GM23338 (cell line): ENCODE measurements at regions not wholly inside any gene's neighbourhood (a gene's known extent, or its start where the extent isn't known, plus 50 kb on each side); places are given as distances from the start of the nearest gene placed in this dataset.

ENCODE experiments used
- CREB1 ChIP-seq: fragments of 250-450 bp; sonication (Bioruptor Pico); IDR thresholded peaks from 2 replicates; pipeline ENCODE4 v1.5.0; 2020; ENCODE audit warnings: low read depth, mild to moderate bottlenecking, moderate library complexity
- EZH2 ChIP-seq: fragments of 200-600 bp; sonication (generic); IDR thresholded peaks from one replicate; pipeline ENCODE4 v1.8.0; 2017; ENCODE audit warnings: antibody characterized with exemption, mild to moderate bottlenecking, low read depth; ENCODE audit not compliant: unreplicated experiment
- EZH2phosphoT487 ChIP-seq: fragments of 200-600 bp; sonication (generic); IDR thresholded peaks from one replicate; pipeline ENCODE4 v1.8.1; 2018; ENCODE audit warnings: antibody characterized with exemption; ENCODE audit not compliant: unreplicated experiment
- POLR2AphosphoS5 ChIP-seq: IDR thresholded peaks from 2 replicates; pipeline ENCODE4 v1.6.1; 2016; ENCODE audit warnings: antibody characterized with exemption, low read depth
- ZNF114 ChIP-seq: fragments of 250-450 bp; sonication (Bioruptor Pico); IDR thresholded peaks from 2 replicates; pipeline ENCODE4 v1.5.0; 2020; ENCODE audit warnings: mild to moderate bottlenecking, moderate library complexity
- TF ChIP-seq, protein P1 (sequence below), 2 experiments: fragments of 200-600 bp in 1 of 2; sonication (generic) in 1 of 2; conservative IDR thresholded peaks; 2 replicates each; pipeline versions ENCODE4 v1.5.1 to v1.6.1; 2016 to 2017; ENCODE audit warnings: antibody characterized with exemption in 2 of 2, low read depth in 2 of 2, mild to moderate bottlenecking in 2 of 2, moderate library complexity in 1 of 2
- TF ChIP-seq, protein P2 (sequence below): IDR thresholded peaks from one replicate; pipeline ENCODE4 v1.6.1; 2018; ENCODE audit warnings: antibody characterized with exemption; ENCODE audit not compliant: unreplicated experiment

DNA sequence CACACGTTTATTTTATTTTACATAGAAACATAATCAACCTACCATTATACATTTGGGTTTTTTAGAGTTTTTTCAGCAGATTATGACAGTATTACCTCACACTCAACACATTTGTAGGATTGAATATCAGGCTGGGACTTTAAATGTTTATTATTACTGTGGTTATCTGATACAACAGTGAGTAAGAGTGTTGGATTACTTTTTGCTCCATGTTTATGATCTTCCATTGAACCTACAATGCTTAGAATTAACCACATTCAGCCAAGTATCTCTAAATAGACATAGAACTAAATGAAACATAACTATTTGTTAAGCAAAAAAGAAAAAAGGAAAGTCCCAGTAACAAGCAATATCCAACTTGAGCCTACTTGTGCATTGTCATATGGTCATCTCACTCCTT lies 607.4 kb upstream of the PITX2 start:
- TF ChIP-seq, protein P1, sequence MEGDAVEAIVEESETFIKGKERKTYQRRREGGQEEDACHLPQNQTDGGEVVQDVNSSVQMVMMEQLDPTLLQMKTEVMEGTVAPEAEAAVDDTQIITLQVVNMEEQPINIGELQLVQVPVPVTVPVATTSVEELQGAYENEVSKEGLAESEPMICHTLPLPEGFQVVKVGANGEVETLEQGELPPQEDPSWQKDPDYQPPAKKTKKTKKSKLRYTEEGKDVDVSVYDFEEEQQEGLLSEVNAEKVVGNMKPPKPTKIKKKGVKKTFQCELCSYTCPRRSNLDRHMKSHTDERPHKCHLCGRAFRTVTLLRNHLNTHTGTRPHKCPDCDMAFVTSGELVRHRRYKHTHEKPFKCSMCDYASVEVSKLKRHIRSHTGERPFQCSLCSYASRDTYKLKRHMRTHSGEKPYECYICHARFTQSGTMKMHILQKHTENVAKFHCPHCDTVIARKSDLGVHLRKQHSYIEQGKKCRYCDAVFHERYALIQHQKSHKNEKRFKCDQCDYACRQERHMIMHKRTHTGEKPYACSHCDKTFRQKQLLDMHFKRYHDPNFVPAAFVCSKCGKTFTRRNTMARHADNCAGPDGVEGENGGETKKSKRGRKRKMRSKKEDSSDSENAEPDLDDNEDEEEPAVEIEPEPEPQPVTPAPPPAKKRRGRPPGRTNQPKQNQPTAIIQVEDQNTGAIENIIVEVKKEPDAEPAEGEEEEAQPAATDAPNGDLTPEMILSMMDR (conservative IDR thresholded peaks at IDR 0.05; ENCODE audit: low read depth in 2 of 2) = no peak
- TF ChIP-seq EZH2 (no peak), POLR2AphosphoS5 (no peak), EZH2phosphoT487 (no peak), CREB1 (no peak), ZNF114 (no peak)
- TF ChIP-seq, protein P2, sequence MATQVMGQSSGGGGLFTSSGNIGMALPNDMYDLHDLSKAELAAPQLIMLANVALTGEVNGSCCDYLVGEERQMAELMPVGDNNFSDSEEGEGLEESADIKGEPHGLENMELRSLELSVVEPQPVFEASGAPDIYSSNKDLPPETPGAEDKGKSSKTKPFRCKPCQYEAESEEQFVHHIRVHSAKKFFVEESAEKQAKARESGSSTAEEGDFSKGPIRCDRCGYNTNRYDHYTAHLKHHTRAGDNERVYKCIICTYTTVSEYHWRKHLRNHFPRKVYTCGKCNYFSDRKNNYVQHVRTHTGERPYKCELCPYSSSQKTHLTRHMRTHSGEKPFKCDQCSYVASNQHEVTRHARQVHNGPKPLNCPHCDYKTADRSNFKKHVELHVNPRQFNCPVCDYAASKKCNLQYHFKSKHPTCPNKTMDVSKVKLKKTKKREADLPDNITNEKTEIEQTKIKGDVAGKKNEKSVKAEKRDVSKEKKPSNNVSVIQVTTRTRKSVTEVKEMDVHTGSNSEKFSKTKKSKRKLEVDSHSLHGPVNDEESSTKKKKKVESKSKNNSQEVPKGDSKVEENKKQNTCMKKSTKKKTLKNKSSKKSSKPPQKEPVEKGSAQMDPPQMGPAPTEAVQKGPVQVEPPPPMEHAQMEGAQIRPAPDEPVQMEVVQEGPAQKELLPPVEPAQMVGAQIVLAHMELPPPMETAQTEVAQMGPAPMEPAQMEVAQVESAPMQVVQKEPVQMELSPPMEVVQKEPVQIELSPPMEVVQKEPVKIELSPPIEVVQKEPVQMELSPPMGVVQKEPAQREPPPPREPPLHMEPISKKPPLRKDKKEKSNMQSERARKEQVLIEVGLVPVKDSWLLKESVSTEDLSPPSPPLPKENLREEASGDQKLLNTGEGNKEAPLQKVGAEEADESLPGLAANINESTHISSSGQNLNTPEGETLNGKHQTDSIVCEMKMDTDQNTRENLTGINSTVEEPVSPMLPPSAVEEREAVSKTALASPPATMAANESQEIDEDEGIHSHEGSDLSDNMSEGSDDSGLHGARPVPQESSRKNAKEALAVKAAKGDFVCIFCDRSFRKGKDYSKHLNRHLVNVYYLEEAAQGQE = no peak
